HG03045 (cell line): ENCODE measurements at regions not wholly inside any gene's neighbourhood (a gene's known extent, or its start where the extent isn't known, plus 50 kb on each side); places are given as distances from the start of the nearest gene placed in this dataset.

ENCODE experiments used
- ATAC-seq: cut with Tn5 transposase; IDR thresholded peaks from one replicate; pipeline ENCODE4 v1.9.1; 2021; ENCODE audit warnings: mild to moderate bottlenecking, moderate library complexity; ENCODE audit not compliant: unreplicated experiment

DNA sequence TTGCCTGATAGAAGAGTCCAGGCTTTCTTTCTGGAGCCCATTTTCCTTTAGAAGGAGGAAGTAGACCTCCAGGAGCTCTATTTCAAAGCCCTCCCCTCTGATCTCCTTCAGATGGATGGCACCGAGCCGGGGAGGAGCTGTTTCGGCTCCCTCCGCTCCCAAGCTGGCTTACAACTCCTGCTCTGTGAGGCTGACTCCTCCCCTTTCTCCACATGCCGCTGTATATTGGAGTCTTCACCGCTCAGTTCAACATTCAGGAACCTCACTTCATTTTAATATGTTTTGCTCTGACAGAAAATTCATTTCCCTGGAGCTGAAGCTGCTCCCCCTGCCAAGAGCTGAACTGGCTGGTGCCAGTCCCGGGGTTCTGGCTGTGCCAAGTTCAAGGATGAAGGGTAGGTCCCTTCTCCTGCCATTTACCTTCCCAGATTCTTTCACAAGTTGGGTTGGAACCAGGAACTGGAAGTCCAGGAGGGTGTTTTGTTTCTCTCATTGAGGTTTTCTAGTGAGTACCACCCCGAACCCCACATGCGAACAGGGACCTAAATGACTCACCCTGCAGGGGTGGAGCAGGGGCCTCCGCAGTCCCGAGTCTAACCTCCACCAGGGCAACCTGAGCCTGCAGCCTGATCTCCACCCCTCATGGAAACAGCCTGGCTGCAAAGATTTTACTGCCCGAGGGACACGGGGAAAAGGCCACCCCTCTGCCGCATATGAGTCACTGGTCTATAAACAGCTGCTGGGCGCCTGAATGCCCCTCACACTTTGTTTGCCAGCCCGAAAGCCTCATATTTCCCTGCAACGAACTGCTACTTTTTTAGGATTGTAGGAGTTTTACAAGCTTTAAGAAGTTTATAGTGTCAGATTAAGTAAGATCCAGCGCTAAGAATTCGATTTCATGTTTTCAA is 68.6 kb upstream of the FOXA2 start:
- ATAC-seq = no peak

DNA sequence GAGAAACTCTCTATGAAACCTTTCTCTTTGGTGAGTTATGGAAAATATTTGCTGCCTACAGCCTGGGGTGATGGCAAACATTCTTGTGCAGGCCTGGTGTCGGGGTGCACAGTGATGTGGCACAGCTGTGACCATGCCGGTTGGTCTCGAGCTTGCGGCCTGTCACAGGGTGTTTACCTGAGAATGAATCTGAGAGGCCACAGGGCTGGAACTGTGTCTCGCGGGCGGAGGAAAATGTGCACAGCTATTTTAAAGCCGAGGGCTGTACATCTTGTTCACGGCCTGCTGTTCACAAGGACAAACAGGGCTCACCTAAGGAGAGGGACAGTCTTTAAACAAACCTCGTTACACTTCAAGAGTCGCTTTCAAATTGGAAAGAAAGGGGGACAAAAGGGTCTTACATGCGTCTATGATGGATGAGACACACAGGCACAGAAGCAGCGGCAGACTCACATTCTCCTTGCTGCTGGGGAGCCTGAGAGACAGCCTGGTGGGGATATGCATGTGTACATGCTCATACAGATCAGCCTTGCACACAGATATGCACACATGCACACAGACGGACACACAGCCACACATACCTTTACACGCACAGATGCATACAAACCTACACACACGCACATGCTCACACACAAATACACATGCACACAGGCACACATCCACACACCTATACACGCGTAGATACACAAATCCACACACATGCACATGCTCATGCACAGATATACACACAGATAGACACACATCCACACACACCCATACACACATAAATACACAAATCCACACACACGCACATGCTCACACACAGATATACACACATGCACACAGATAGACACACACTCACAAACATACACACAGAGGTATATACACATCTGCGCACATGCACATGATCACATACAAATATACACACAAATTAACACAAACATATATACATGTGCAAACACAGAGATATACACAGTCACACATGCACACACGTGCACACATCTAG is 69.6 kb upstream of the FOXA2 start:
- ATAC-seq = no peak

DNA sequence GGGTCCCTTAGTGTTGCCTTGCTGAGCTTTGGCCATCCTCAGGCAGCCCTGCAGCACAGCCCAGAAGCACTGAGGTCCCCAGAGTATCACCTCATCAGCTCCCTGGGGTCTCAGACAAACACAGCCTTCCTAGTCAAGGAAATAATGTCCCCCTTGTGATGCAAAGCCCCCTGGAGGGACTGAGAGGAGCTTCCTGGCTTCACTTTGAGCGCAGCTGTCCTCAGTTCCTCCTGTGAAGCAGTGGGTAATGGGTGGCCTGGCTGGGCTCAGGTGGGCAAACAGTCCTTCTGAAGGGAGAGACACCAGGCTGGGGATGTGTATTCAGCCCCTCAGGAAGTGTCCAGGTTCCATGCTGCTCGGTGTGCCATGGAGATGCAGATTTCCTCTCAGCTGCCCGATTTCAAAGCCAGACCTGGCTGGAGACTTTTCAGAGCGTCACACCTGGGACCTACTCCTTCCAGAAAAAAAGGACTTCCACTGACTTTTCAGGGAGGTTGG is 79.2 kb upstream of the FOXA2 start:
- ATAC-seq = no peak

DNA sequence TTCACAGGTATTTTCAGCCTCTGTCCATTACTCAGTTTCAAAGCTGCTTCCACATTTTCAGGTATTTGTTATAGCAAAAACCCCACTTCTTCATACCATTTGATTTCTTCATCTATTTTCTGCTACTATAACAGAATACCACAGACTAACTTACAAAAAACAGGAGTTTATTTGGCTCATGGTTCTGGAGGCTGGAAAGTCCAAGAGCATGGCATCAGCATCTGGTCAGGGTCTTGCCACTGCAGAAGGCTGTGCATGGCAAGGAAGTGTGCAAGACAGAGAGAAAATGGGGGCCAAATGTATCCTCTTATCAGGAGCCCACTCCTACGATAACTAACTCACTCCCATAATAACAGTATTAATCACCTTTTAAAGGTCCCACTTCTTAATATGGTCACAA is 82.8 kb upstream of the FOXA2 start:
- no peak for ATAC-seq

DNA sequence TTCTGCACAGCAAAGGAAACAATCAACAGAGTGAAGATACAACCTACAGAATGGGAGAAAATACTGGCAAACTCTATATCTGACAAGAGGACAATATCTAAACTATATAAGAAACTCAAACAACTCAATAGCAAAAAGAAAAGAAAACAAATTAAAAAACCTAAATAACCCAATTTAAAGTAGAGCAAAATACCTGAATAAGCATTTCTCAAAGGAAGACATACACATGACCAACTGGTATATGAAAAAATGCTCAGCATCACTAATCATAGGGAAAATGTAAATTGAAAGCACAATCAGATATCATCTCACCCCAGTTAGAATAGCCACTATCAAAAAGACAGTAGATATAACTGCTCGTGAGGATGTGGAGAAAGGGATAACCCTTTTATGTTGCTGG is 87.8 kb upstream of the FOXA2 start:
- ATAC-seq = no peak

DNA sequence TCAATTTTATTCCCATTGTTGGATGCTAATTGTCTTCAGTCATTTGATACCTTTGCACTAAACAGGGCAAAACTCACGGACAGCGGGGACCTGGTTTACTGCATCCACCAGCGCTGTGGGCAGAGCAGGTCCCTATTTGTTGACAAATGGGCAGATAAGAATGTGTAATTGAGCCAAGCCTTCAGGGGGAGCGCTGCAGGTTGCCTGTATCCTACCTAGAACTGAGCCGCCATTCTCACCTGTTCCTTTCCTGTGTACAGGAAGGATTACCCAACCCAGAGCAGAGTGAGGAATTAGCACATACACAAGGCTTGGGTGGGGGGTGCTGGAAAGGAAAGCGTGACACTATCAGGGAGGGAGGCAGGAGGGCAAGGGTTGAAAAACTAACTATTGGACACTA is 89.1 kb upstream of the FOXA2 start:
- ATAC-seq = no peak

DNA sequence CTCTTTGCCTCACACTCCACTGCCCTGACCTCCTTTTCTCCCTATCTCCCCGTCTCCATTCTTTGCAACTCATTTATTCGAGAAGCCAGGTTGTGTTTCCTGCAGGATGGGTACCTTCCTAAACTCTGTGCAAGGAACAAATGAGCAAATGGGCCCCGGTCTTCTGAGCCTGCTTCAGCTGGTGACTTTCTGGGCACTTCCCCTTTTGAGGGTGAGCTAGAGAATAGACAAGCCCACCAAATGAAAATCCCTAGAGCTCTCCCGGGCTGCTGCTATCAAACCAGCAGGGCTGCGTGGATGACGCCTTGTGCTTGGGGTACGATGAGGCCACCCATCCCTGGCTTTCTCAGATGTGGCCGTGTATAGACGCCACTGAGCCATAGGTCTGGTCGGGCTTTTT is 91.0 kb upstream of the FOXA2 start:
- ATAC-seq = no peak

DNA sequence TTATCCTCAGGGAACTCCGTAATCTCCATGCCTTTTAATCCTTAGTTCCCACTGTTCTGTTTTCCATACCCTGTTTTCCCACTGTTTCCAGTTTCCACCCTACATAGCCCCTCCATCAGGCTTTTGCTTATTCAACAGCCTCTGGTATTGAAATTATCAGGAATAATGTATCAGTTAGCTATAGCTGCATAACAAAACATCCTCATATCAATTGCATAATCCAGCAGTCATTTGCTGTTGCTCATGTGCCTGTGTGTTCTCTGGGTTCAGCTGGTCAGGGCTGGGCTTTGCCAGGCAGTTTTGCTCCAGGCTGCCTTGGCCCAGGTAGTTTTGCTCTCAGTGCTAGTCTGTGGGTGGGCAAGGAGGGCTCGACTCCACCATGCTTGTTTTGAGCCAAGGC is 94.3 kb upstream of the FOXA2 start:
- ATAC-seq = no peak

DNA sequence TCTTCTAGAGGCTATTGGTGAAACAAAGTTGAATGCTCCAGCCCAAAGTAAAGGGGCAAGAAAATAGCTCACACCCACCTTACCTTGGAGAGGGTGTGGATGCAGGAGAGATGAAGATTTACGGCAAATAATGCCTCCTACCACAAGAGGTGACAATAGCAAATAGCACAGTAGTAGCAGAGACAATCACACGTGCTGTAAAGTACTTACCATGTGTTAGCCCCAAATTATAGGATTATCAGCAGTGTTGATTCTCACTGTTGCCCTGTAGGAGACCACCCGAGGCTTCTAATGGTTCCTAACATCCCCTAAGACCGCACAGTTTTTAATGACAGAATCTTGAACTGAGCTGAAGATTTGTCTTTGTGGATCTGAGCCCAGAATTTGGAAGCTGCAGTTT is 94.8 kb upstream of the FOXA2 start:
- no peak for ATAC-seq

DNA sequence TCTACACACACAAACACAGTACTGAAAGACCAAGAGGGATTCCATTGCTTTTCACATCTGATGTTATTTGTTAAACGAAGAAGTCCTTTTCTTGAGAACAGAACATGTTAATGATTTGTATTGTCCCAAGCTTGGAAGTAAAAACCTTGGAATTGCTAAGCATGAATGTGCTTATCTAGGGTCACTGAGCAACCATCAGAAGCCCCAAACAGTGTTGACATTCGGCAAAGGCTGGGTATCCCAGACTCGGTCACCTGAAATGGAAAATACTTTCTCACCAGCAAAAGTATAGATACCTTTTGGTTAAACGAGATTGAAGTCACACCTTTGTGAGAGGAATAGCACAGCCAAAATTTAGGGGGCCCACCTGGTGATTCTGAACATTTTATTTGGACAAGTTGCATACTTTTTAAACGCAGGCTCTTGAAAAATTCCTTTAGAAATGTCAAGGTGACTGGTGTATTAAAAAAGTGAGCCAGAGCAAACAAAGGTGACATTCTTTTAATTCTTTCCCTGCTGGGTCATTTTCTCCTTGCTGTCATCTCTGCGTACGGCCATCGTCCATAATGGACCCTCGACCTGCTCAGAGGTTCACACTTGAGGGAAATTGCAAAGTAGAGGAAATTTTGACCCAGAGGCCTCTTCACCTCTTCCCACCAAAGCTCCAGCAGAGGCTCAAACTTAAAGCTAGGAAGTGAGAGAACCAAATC is 95.8 kb upstream of the FOXA2 start:
- no peak for ATAC-seq

DNA sequence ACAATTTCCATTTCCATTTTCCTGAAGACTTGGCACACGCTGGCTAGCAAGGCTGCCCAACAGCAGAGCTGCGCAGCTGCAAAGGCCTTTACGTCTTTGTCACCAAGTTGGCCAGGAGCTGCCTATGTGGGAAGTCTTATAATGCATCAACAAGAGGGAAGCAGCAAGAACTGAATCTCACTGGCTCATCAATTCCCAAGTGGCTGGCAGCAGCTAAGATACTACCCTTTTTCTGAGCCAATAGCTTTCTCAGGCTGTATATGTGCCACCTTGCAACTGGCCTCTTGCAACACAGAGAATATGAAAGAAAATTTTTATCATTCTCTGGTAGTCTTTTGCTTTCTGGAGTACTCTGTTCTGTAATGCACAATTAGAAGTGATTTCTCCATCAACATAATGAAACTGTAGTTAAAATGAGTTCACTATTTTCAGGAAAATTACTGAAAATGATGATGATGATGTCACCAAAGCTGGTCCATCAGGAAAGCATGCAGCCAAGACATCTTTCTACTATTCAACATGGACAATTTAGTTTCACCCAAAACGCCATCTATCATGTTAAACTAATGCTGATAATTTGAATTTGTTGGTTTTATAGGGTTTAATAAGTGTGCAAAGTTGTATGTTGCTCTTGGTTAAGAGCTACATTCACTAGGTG is 97.3 kb upstream of the FOXA2 start:
- ATAC-seq = no peak

DNA sequence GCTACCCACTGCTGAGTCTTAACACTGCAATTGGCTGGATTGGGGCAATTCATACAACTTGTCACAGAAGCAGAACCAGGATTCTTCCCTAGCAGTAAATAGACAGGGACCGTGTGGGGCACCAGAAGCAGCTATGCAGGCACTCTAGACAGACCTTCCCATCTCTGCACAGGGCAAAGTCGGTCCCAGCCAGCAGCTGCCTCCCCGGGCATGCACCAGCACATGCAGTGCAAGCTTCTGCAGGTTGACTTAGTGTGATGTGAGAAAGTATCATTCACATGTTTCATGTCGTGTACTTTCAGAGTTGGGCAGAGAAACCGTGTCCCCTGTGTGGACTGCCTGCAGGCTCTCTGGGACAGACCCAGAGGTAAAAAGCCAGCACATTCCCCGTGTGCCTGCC is 98.0 kb upstream of the FOXA2 start:
- no peak for ATAC-seq

DNA sequence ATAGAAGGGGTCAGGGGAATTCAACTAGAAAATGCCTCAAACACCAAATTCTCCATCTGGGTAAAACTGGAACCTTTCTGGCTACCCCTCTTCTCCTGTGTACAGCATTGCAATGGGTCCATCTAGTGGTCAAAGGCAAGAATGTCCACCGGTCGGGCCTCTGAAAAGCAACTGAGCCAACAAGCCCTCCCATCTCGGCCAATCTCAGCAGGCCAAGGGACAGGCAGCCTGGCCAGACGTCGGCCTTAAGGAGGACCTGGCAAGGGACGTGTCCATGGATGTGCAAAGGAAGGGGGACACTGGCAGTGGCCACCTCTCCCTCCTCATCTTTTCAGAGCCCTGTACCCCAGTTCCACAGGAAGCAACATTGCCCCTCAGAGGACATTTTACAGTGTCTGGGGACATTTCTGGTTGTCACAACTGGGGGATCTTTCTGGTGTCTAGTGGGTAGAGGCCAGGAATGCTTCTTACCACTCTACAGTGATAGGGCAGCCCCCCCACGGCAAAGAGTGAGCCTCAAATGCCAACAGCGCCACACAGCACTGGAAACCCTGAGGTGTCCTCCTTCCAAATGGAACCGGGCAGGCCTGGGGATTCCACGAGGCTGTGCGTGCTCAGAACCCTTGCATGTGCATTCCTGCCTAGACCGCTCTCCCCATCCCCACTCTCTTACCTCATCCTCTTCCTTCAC is 99.8 kb upstream of the FOXA2 start:
- ATAC-seq = peak; percentile 57

DNA sequence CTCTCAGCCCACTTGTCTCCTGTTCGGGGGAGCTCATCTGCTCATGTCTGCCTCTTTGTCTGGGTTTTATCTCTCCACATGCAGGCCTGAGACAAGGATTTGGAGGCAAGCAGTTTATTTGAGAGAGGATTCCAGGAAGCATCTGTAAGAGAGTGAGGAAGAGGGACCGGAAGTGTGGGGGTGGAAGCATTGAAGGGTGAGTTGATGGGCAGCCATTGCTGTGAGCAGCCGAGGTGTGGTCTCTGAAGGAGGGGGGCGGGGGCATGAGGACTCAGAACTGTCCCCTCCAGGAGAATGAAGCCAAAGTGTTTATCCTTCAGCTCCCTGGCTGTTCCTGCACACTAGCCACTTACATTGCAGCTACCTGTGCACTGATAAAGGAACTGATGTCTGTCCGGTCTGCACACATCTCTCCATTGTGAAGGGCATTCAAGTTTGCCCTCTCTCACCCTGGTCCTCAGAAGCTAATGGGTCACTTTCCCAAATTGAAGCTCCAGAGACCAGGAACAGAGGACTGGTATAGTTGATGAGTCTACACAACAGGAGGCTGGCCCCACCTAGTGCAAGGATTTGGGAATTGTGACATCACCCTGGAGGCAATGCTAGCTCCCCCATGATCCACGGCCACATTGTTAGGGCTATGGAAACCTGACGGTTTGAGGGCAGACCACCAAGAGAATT is 100.5 kb upstream of the FOXA2 start:
- no peak for ATAC-seq

DNA sequence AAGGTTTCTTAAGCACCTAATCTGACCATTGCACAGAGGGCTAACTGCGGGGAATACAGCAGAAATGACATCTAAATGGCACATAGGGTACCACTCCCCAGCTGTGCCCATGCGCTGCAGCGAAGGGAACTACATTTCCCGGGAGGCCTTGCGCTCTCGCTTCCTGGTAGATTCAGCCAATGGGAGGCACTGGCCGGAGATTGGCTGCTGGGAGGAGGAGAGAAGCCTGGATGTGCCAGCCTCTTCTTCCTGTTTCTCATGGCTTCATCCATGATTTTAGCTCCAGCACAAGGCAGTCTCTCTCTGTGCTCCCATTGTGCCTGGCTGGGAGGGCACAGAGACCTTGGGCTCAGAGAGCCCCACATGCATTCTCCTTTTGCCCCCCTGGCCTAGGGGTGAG is 101.7 kb upstream of the FOXA2 start:
- no peak for ATAC-seq

DNA sequence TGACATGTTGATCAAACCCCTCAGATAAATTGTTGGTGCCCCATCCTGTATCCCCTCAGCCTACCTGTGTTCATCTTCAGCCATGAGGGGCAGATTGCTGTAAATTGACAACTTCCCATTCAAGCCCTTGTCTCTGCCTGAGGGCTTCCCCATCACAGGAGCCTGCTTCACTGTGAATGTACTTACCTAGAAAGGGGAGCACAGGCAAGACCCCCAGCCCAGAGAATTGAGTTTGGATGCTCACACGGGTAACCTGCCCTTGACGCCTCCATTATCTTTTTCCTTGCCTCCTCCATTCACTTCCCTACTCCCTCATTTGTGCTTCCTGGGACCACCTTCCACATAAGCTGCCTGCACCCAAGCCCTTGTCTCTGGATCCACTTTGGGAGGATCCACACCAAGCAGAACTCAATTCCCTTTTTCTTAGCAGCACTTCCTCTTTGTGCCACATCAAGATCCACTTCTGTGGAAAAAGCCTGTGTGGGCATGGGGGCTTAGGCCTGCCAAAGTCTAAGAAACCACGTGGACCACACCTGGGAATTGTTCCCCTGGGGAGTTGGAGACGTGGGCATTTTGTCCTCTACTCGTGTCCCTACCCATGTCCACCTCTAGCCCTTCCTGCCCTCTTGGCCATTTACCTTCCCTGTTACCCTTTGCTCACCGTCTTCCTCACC is 103.4 kb upstream of the FOXA2 start:
- no peak for ATAC-seq

DNA sequence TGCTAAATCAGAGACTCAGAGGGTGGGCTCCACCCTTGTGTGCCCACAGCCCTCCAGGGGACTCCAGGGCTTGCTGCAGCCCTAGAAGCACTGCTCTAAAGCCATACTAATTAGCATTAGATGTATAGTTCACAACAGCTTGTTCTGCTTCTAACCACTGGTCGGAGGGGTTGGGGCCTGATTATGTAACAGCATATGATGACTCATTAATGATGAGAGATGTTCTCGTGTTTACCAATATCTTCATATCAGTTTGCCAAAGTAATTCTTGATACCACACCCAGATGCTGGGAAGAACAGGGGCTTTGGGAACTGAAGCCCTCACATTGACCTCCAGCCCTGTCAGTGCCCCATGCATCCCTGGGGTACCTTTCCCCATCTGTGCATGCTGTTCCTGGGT is 104.1 kb upstream of the FOXA2 start:
- no peak for ATAC-seq

DNA sequence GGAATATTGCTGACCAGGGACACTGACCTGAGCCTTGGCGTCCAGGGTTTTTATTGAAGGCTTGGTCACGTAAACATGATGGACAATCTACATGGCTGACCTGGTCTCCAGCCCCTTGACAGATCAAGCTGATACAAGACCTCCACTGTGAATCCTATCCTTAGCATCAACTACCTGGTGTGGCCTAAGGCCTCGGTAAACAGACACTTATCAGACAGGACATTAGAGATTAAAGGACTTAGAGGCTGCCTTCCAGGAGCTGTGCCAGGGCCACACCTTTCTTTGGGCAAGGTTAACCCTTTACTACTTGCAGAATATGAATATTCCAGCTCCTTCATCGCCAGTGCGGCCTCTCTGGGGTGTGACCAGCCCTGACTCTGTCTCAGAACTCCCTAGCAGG is 104.9 kb upstream of the FOXA2 start:
- ATAC-seq = no peak

DNA sequence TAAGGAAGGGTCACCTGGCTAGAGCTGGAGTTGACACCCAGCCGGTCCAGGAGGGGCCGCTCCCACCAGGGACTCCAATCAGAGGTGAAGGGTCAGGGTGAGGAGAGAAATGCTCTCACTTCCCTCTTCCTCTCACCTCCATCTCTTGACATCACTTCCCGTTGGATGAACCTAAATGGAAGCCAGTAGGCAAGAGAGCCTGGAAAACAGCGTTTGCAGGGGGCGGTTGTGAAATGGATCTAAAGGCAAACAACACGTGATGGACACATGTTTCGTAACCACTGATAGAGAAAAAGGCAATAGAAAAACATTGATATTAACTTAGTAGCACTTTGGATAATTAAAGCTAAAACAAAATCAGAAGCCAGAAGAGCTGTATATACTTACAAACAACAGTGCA is 105.6 kb upstream of the FOXA2 start:
- no peak for ATAC-seq
